Breast epithelium (tissue), 4 donors: ENCODE measurements at regions not wholly inside any gene's neighbourhood (a gene's known extent, or its start where the extent isn't known, plus 50 kb on each side); places are given as distances from the start of the nearest gene placed in this dataset.

Experiments
- DNase-seq, 2 donors: peaks; one replicate each; pipeline ENCODE4 v3.0.0-alpha.2; 2019; ENCODE audit warnings: low spot score in 2 of 2
- H3K27ac ChIP-seq, 2 donors: fragments of 200-600 bp; sonication (generic) in 1 of 2; one replicate each; pipeline ENCODE4 v1.5.1; 2016 to 2019; ENCODE audit warnings: mild to moderate bottlenecking in 1 of 2
- H3K27me3 ChIP-seq, 2 donors: fragments of 200-600 bp; sonication (generic) in 1 of 2; one replicate each; pipeline versions ENCODE4 v1.5.1 to v1.6.0; 2017 to 2019; ENCODE audit warnings: control low read depth in 1 of 2, mild to moderate bottlenecking in 1 of 2
- H3K36me3 ChIP-seq: fragments of 200-600 bp; one replicate; pipeline ENCODE4 v1.5.1; 2019
- H3K4me1 ChIP-seq, 2 donors: fragments of 200-600 bp; sonication (generic); one replicate each; pipeline ENCODE4 v1.5.1; 2016 to 2019; ENCODE audit warnings: control low read depth in 1 of 2
- H3K4me3 ChIP-seq, 3 donors: fragments of 200-600 bp; sonication (generic); 1 replicate in 2 of 3; 2 replicates in 1 of 3; pipeline ENCODE4 v1.5.1; 2016 to 2019; ENCODE audit warnings: mild to moderate bottlenecking in 3 of 3, moderate library complexity in 2 of 3
- H3K9me3 ChIP-seq, 2 donors: fragments of 200-600 bp; sonication (generic) in 1 of 2; one replicate each; pipeline ENCODE4 v1.5.1; 2016 to 2019; ENCODE audit warnings: control low read depth in 1 of 2
- POLR2A ChIP-seq: fragments of 450-650 bp; IDR thresholded peaks from one replicate; pipeline ENCODE4 v1.6.1; 2016; ENCODE audit warnings: antibody characterized with exemption, mild to moderate bottlenecking, moderate library complexity
- POLR2AphosphoS5 ChIP-seq, 3 donors: sonication (generic); formaldehyde crosslinking; IDR thresholded peaks; one replicate each; pipeline ENCODE4 v1.6.1; 2017; ENCODE audit warnings: antibody characterized with exemption in 3 of 3
- intact Hi-C: fragments of 100-400 bp; cut with DNase I; formaldehyde crosslinking; loops from one replicate; pipeline ENCODE4 v1.15.1; 2023; ENCODE audit warnings: low total_unique reads
- TF ChIP-seq, protein P1 (sequence below), 3 donors: fragments of 450-650 bp; IDR thresholded peaks; one replicate each; pipeline ENCODE4 v1.5.1; 2016 to 2017; ENCODE audit warnings: antibody characterized with exemption in 3 of 3, mild to moderate bottlenecking in 3 of 3, moderate library complexity in 3 of 3

DNA sequence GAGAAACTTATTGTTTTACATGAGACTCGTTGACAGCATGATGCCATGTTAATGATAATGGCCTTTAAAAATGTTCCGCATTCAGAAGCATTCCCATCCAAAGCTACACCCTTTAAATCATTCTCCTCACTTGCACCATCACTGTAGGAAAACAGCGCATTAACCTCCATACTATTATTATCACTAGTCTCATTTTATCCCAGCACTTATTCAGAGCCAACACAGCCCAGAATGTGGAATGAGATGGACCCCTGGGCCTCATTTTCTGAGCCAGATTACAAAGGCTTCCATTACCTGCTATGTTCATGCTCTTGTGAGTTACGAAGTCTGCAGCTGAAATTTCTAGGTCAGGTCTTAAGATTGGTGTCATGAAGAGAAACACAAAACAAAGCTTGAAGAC lies 159.4 kb downstream of the HS3ST3A1 start:
- H3K9me3 ChIP-seq, result no peaks in the 10 kb centered on the region
- H3K36me3 ChIP-seq, result no peaks in the 10 kb centered on the region
- no peak for DNase-seq
- H3K27me3 ChIP-seq, result no peaks in the 10 kb centered on the region
- H3K4me1 ChIP-seq, result no peaks in the 10 kb centered on the region
- no peak overlapping the region for H3K4me3 ChIP-seq
- H3K27ac ChIP-seq, result no peak overlapping the region
- no peak for TF ChIP-seq POLR2AphosphoS5 (IDR thresholded peaks at IDR 0.05)
- no peak for TF ChIP-seq POLR2A
- TF ChIP-seq, protein P1, sequence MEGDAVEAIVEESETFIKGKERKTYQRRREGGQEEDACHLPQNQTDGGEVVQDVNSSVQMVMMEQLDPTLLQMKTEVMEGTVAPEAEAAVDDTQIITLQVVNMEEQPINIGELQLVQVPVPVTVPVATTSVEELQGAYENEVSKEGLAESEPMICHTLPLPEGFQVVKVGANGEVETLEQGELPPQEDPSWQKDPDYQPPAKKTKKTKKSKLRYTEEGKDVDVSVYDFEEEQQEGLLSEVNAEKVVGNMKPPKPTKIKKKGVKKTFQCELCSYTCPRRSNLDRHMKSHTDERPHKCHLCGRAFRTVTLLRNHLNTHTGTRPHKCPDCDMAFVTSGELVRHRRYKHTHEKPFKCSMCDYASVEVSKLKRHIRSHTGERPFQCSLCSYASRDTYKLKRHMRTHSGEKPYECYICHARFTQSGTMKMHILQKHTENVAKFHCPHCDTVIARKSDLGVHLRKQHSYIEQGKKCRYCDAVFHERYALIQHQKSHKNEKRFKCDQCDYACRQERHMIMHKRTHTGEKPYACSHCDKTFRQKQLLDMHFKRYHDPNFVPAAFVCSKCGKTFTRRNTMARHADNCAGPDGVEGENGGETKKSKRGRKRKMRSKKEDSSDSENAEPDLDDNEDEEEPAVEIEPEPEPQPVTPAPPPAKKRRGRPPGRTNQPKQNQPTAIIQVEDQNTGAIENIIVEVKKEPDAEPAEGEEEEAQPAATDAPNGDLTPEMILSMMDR (IDR thresholded peaks at IDR 0.05), result no peak
- intact Hi-C loops, result no loop called here

- intact Hi-C loops, result no loop called here
- TF ChIP-seq POLR2A (no peak), POLR2AphosphoS5 (IDR thresholded peaks at IDR 0.05) (no peak)
- TF ChIP-seq, protein P1 (IDR thresholded peaks at IDR 0.05), result no peak
- H3K27ac ChIP-seq, result no peak overlapping the region
- H3K9me3 ChIP-seq, result no peaks in the 10 kb centered on the region
- no peaks in the 10 kb centered on the region for H3K27me3 ChIP-seq
- no peak overlapping the region for H3K4me3 ChIP-seq
- DNase-seq, result no peak
- H3K36me3 ChIP-seq, result no peaks in the 10 kb centered on the region
- no peaks in the 10 kb centered on the region for H3K4me1 ChIP-seq
Measured at GRCh38 chr17:13441873-13442272, 159.9 kb downstream of the HS3ST3A1 start.

- intact Hi-C loops, result no loop called here
- no peak overlapping the region for H3K27ac ChIP-seq
- no peaks in the 10 kb centered on the region for H3K36me3 ChIP-seq
- no peaks in the 10 kb centered on the region for H3K9me3 ChIP-seq
- TF ChIP-seq POLR2AphosphoS5 (IDR thresholded peaks at IDR 0.05) (no peak), POLR2A (no peak)
- TF ChIP-seq, protein P1 (IDR thresholded peaks at IDR 0.05), result no peak
- DNase-seq, result no peak
- no peaks in the 10 kb centered on the region for H3K27me3 ChIP-seq
- H3K4me1 ChIP-seq, result no peaks in the 10 kb centered on the region
- H3K4me3 ChIP-seq, result no peak overlapping the region
Measured at GRCh38 chr17:13437966-13438779, 163.6 kb downstream of the HS3ST3A1 start.

DNA sequence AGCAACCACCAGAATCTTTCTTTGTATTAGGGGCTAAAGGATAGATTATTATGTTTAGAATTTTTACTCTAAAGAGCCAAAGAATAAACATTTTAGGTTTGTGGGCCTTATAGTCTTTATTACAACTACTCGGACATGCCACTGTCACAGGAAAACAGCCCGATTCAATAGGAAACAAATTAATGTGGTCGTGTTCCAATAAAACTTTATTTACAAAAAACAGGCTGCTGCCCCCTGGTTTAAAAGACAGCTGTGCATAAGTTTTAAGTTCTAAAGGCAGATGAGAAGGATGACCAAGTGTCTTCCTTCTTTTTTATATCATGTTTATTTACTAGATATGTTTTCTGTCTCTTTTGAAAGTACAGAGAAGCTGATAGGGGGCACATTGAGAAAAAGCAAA lies 166.5 kb downstream of the HS3ST3A1 start:
- Histone ChIP-seq H3K27me3 (no peaks in the 10 kb centered on the region), H3K36me3 (no peaks in the 10 kb centered on the region), H3K9me3 (no peaks in the 10 kb centered on the region), H3K27ac (no peak overlapping the region), H3K4me1 (no peaks in the 10 kb centered on the region), H3K4me3 (no peak overlapping the region)
- TF ChIP-seq POLR2AphosphoS5 (IDR thresholded peaks at IDR 0.05) (no peak), POLR2A (no peak)
- TF ChIP-seq, protein P1 (IDR thresholded peaks at IDR 0.05), result no peak
- no peak for DNase-seq
- intact Hi-C loops, result no loop called here

DNA sequence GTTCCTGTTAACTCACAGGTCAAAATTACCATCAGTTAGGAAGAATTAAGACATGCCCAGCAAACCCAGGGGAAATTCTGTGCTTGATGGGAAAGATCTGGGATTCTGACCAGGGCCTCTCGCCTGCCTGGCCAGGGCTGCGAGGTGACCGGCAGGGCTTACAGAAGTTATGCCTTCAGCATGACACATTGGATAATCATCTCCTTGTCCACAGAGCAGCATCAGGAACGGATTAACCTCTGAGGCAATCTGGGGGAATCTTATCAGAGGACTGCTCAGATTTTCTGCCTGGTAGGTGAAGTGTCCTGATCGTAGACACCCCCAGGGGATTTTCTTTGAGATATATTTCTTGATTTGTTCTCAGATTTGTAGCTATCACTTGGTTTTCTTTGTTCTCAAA lies 172.5 kb downstream of the HS3ST3A1 start:
- H3K4me1 ChIP-seq, result no peaks in the 10 kb centered on the region
- no peaks in the 10 kb centered on the region for H3K36me3 ChIP-seq
- TF ChIP-seq POLR2AphosphoS5 (IDR thresholded peaks at IDR 0.05) (peak in 1 of 3 donors; percentile 47), POLR2A (no peak)
- TF ChIP-seq, protein P1 (IDR thresholded peaks at IDR 0.05), result no peak
- H3K9me3 ChIP-seq, result no peaks in the 10 kb centered on the region
- intact Hi-C loops, result no loop called here
- H3K4me3 ChIP-seq, result no peak overlapping the region
- DNase-seq, result no peak
- no peaks in the 10 kb centered on the region for H3K27me3 ChIP-seq
- H3K27ac ChIP-seq, result no peak overlapping the region
